Activated CD8-positive, alpha-beta memory T cell treated with anti-CD3 and anti-CD28 coated beads for 4 hours (primary cell): ENCODE measurements at regions not wholly inside any gene's neighbourhood (a gene's known extent, or its start where the extent isn't known, plus 50 kb on each side); places are given as distances from the start of the nearest gene placed in this dataset.

ENCODE experiments used
- DNase-seq, 2 donors: peaks; one replicate each; pipeline ENCODE4 v3.0.0-alpha.2; 2020; ENCODE audit warnings: low read depth in 2 of 2

GRCh38 chr10:64076322-64076940 is 555.2 kb downstream of the REEP3 start:
- DNase-seq: no peak

- no peak for DNase-seq
These were observed 558.1 kb downstream of the REEP3 start for GRCh38 chr10:64079341-64079740.

DNA sequence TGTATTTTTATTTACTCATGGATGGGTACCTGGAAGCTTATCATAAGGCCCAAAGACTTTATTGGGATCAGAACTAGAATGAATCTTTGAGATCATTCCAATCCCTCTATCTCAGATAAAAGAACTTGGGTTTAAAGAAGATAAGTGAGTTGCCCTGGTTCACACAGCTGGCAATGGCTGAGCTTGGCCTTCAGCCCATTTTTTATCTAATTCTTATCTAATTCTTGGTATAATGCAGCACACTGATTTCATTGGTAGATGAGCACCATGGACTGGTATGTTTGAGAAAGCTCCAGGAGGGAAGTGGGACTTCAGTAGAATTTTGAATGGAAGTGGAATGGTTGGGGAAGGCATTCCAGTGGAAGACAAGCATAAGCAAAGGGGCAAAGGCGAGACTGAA is 558.9 kb downstream of the REEP3 start:
- DNase-seq: no peak

- DNase-seq: no peak
These were observed 560.8 kb downstream of the REEP3 start for GRCh38 chr10:64081947-64082482.

- no peak for DNase-seq
These were observed 565.0 kb downstream of the REEP3 start for GRCh38 chr10:64086083-64086767.

DNA sequence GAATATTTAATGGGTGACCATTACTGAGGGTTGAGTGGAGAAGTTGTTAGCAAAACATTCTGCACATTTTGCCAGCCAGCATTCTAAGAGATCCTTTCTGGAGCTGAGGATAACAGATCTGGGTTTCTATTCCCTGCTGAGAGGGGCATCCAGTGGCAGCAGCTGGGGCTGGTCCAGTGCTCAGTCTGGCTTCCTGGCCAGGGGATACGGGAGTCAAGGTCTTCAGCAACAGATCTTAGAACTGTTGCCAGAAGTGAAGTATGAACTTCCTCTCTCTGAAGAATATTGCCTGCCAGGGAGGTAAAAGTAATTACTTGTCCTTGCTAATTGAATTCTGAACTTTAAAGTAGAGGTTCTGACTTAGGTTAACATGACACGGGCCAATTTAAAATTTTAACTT is 568.4 kb downstream of the REEP3 start:
- no peak for DNase-seq

GRCh38 chr10:64090865-64091264 is 569.7 kb downstream of the REEP3 start:
- DNase-seq: no peak

DNA sequence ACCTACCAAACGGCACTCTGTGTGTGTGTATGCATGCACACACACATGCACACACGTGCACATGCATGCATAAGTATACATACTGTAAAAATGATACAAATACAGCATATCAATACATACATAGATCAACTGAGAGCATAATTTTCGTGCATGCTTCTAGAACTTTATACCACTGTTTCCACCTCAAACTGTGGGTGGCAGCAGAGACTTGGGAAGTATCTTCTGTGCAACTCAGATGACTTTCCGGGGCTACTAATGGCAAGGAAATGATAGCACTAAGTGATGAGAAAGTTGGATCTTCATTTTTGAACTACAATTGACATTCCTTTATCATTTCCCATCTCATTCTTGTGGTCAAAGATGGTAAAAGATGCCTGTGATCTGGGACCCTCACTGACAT is 570.7 kb downstream of the REEP3 start:
- no peak for DNase-seq

DNA sequence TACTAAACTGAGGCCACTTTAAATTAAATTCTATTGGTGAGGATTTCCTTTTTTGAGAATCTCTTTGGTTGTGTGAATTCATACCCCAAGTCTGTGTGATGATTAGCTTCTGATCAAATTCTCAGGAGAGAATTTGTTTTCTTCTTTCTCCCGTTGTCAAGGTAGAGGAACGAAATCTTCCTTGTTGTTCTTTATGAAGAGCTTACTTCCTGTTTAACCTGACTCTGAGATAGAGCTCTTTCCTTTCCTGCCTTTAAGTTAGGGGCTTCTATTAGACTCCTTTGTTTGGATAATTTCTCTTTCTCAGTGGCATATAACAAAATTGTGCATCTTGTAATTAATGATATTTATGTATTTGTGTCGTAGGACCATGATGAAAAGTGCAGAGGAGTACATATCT is 572.1 kb downstream of the REEP3 start:
- DNase-seq: no peak

- DNase-seq: no peak
These were observed 572.8 kb downstream of the REEP3 start for GRCh38 chr10:64093946-64094535.

DNA sequence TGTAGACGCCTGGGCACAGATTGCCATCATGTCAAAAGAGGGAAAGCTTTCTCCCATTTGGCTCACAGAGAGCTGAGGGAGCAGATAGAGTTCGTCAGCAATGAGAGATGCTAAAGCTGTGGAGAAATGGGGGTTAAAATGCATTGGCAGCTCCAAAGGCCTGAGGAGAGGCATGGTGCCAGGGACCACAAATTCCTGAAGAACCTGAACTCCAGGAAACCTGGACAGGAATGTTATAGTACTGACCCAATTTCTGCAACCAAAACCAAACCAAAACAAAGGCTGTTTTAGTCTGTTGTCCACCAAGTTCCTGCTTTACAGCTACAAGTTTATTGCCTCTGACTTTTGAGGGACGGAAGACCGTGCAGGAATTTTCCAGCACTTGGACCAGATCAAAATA is 575.7 kb downstream of the REEP3 start:
- DNase-seq: no peak

DNA sequence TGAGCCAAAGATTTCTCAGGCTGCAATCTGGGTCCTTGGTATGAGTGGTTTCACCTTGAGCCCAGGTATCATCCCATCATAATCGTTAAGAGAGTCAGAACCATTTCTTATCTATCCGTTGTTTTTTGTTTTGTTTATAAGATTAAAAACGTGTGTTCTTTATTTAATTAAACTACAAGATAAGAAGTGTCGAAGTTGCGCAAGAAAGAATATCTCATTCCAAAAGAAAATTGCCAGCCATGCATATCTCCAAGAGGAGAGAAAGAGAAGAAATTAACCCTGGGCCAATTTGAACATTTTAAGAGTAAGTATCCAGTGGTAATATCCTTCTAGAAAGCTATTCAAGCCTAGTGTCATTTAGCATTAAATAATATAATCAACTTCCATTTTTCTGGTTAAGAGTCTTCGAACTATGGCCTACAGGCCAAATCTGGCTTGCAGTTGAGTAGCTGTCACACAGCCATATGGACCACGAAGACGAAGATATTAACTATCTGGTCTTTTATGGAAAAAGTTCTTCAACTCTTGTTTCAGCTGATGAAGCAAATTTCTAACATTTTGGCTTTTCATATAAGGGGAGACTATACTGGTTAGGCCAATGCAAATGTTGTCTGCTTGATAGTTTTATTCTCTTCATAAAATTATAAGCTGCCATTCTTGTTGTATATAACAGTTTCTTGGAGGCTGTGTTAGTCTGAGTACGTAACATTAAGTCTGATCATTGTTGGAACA is 576.4 kb downstream of the REEP3 start:
- no peak for DNase-seq

DNA sequence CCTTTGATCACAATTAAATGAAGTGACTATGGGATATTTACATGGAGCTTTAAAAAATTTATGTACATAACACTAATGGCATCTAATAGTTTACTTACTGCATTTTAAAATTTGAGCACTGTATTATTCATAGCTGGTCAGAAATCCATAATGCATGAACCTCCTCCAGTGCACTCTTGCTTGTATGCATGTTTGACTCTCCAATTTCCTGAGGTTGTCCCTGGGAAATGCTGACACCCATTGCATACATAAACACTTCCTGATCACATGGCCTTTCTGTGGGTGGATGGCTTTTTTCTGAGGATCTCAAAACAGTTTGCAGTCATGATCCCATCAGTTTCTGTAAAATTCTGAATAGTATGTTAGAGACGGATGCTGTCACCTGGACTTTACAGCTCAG is 577.8 kb downstream of the REEP3 start:
- no peak for DNase-seq

- no peak for DNase-seq
These were observed 580.5 kb downstream of the REEP3 start for GRCh38 chr10:64101606-64102263.

GRCh38 chr10:64102264-64102633 is 581.0 kb downstream of the REEP3 start:
- no peak for DNase-seq

- DNase-seq: no peak
These were observed 581.7 kb downstream of the REEP3 start for GRCh38 chr10:64102916-64103315.

GRCh38 chr10:64103750-64104470 is 582.7 kb downstream of the REEP3 start:
- no peak for DNase-seq

GRCh38 chr10:64109926-64110495 is 588.8 kb downstream of the REEP3 start:
- DNase-seq: no peak

DNA sequence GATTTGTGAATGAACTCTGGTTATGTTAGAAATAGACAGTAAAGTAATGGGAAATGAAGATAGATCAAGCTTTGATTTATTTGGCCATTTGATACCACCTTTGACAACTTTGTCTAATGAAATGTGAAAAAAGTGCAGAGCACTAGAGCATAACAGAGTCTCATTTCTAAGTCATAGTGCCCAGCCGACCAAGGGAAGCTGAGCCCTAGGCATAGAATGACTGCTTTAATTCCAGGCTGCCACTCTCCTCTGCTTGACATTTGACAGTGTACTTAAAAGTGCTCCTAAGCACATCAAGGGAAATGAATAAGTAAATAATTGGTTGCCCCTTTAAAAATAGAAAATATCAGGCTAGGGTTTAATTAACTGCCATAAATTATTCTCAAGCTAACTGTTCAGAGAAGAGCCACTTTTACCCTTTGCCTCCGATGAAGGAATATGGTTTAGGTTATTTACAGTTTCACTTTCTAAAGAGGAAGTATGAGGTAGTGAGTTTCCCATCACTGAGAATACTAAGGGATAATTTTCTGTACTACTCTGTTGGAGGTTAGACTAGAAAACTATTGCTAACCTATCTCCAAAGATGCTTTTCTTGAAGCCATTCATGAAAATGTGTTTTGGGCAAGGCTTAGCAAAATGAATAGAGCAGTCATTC is 591.6 kb downstream of the REEP3 start:
- no peak for DNase-seq

- DNase-seq: no peak
These were observed 592.2 kb downstream of the REEP3 start for GRCh38 chr10:64113375-64113774.
